Heart left ventricle (tissue), 13 donors: ENCODE measurements at regions not wholly inside any gene's neighbourhood (a gene's known extent, or its start where the extent isn't known, plus 50 kb on each side); places are given as distances from the start of the nearest gene placed in this dataset.

Experiments used
- POLR2A ChIP-seq, 2 donors: fragments of 450-650 bp; IDR thresholded peaks; one replicate each; pipeline ENCODE4 v1.6.1; 2017; ENCODE audit warnings: antibody characterized with exemption in 2 of 2, mild to moderate bottlenecking in 2 of 2, moderate library complexity in 2 of 2
- TF ChIP-seq, protein P1 (sequence below), 12 donors: fragments of 200-600 bp; sonication (generic) in 4 of 12; IDR thresholded peaks; one replicate each; pipeline versions ENCODE4 v1.5.0 to v1.8.0; 2018 to 2022; ENCODE audit warnings: antibody characterized with exemption in 12 of 12, mild to moderate bottlenecking in 5 of 12
- donor health status: ischemic (EF 13 %, LVEDD 7.1; RV severe dilation, severe dysfunction).
- donor health status: DM: no; HTN: yes; CAD: no.
- donor health status: DM: no; HTN: no; CAD: no.
- donor health status: ischemic (EF 25% LVEDD 6.9; RV normal size, moderate dysfunction).
- donor health status: ischemic (EF 25% LVEDD 5.7; RV mildly dilated, moderate dysfunction).
- donor health status: ischemic (EF 35%, LVEDD 5.7; RV mildly dilated, moderate dysfunction).
- donor health status: nonischemic (EF 11% LVEDD 7.7; RV severe dilation, severe dysfunction).
- donor health status: DM: yes; HTN: yes; CAD: no.
- donor health status: PGD.
- donor health status: ischemic (EF 29% LVEDD 5.4; RV normal size, mild dysfunction).
- donor health status: nonischemic (EF 23%, LVEDD 6.1; RV moderate dilation, normal function).

DNA sequence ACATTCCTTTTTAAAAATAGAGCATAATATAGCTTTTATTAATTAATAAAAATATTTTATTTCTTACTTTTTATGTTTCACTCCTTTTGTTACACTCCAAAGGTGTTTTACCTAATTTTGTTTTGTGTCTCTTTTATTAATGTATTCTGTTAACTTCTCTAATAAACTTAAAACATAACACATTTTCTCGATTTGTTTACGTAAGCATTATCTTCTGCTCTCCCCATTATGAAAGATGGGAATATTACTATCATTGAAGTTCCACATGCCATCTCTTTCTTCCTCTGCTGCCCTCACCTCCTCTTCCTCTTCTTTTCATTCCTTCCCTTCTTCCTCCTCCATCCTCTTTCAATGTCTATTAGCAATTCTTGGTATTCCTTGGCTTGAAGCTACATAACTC is 85.0 kb upstream of the HCRTR2 start:
- TF ChIP-seq, protein P1, sequence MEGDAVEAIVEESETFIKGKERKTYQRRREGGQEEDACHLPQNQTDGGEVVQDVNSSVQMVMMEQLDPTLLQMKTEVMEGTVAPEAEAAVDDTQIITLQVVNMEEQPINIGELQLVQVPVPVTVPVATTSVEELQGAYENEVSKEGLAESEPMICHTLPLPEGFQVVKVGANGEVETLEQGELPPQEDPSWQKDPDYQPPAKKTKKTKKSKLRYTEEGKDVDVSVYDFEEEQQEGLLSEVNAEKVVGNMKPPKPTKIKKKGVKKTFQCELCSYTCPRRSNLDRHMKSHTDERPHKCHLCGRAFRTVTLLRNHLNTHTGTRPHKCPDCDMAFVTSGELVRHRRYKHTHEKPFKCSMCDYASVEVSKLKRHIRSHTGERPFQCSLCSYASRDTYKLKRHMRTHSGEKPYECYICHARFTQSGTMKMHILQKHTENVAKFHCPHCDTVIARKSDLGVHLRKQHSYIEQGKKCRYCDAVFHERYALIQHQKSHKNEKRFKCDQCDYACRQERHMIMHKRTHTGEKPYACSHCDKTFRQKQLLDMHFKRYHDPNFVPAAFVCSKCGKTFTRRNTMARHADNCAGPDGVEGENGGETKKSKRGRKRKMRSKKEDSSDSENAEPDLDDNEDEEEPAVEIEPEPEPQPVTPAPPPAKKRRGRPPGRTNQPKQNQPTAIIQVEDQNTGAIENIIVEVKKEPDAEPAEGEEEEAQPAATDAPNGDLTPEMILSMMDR (IDR thresholded peaks at IDR 0.05), result no peak
- no peak for TF ChIP-seq POLR2A (IDR thresholded peaks at IDR 0.05)
